ENCODE measurements at regions not wholly inside any gene's neighbourhood (a gene's known extent, or its start where the extent isn't known, plus 50 kb on each side); places are given as distances from the start of the nearest gene placed in this dataset.

- ATAC-seq = peak in 2 of 4 donors; percentile 21 to 35
- no peaks in the 10 kb centered on the region for H3K27me3 ChIP-seq
- 34% methylated on average over 2 of the region's 2 CpGs for WGBS (ENCODE audit: insufficient coverage, low coverage, low lambda C conversion rate, missing lambda C conversion rate)
Observed at GRCh38 chrX:79259073-79259689, 108.0 kb downstream of the ITM2A start.

GRCh38 chrX:79243691-79244090 is 99.2 kb downstream of the GPR174 start:
- H3K27ac ChIP-seq = no peak overlapping the region
- H3K27me3 ChIP-seq = no peaks in the 10 kb centered on the region
- H3K4me1 ChIP-seq = no peaks in the 10 kb centered on the region
- intact Hi-C loops (cut with DNase I) = no loop called here
- no peak overlapping the region for H3K4me3 ChIP-seq
- H3K9me3 ChIP-seq = no peaks in the 10 kb centered on the region
- no peaks in the 10 kb centered on the region for H3K36me3 ChIP-seq
- TF ChIP-seq CTCF (IDR thresholded peaks at IDR 0.05) = no peak
- DNase-seq (no peak), ATAC-seq (no peak)
- 14% methylated on average over 2 of the region's 2 CpGs for WGBS (ENCODE audit: insufficient coverage, low coverage, low lambda C conversion rate, missing lambda C conversion rate)

More at GRCh38 chrX:79259073-79259689, 108.0 kb downstream of the ITM2A start:
- intact Hi-C loops (cut with DNase I) = no loop called here
- H3K4me1 ChIP-seq = no peaks in the 10 kb centered on the region
- TF ChIP-seq CTCF (IDR thresholded peaks at IDR 0.05) (no peak), POLR2A (IDR thresholded peaks at IDR 0.05) (no peak)
- H3K36me3 ChIP-seq = no peaks in the 10 kb centered on the region
- H3K9me3 ChIP-seq = no peaks in the 10 kb centered on the region
- H3K4me3 ChIP-seq = no peak overlapping the region
- no peak for DNase-seq
- no peak overlapping the region for H3K27ac ChIP-seq

GRCh38 chrX:79235899-79236298 is 91.4 kb downstream of the GPR174 start:
- H3K27ac ChIP-seq = no peak overlapping the region
- WGBS (ENCODE audit: insufficient coverage, low coverage, low lambda C conversion rate, missing lambda C conversion rate) = 29% methylated on average over 3 of the region's 3 CpGs
- no peaks in the 10 kb centered on the region for H3K27me3 ChIP-seq
- no peak for TF ChIP-seq CTCF (IDR thresholded peaks at IDR 0.05)
- no peak for TF ChIP-seq POLR2A (IDR thresholded peaks at IDR 0.05)
- H3K36me3 ChIP-seq = no peaks in the 10 kb centered on the region
- DNase-seq = no peak
- intact Hi-C loops (cut with DNase I) = no loop called here
- H3K9me3 ChIP-seq = no peaks in the 10 kb centered on the region
- no peaks in the 10 kb centered on the region for H3K4me1 ChIP-seq
- no peak for ATAC-seq
- no peak overlapping the region for H3K4me3 ChIP-seq

- TF ChIP-seq CTCF (IDR thresholded peaks at IDR 0.05) = no peak
- TF ChIP-seq POLR2A (IDR thresholded peaks at IDR 0.05) = no peak
- Histone ChIP-seq H3K9me3 (no peaks in the 10 kb centered on the region), H3K4me3 (no peak overlapping the region), H3K36me3 (no peaks in the 10 kb centered on the region), H3K27me3 (no peaks in the 10 kb centered on the region), H3K27ac (no peak overlapping the region), H3K4me1 (no peaks in the 10 kb centered on the region)
- intact Hi-C loops (cut with DNase I) = no loop called here
- ATAC-seq = no peak
- no peak for DNase-seq
- 53% methylated on average over 2 of the region's 2 CpGs for WGBS (ENCODE audit: insufficient coverage, low coverage, low lambda C conversion rate, missing lambda C conversion rate)
Observed at GRCh38 chrX:79231662-79232061, 87.2 kb downstream of the GPR174 start.
